Neural progenitor cell (in vitro differentiated cells): ENCODE measurements at regions not wholly inside any gene's neighbourhood (a gene's known extent, or its start where the extent isn't known, plus 50 kb on each side); places are given as distances from the start of the nearest gene placed in this dataset.

Source experiments
- DNase-seq: peaks from one replicate; pipeline ENCODE4 v3.0.0-alpha.2; 2016; ENCODE audit warnings: low spot score
- H2AFZ ChIP-seq: fragments of 200-600 bp; sonication (generic); replicated peaks from 2 replicates; pipeline ENCODE4 v1.6.1; 2016; ENCODE audit warnings: antibody characterized with exemption
- H3F3A ChIP-seq: fragments of 200-600 bp; sonication (generic); 2 replicates; pipeline ENCODE4 v1.6.1; 2016; ENCODE audit warnings: antibody characterized with exemption, low read depth
- H3K27ac ChIP-seq: fragments of 200-600 bp; sonication (generic); 2 replicates; pipeline ENCODE4 v1.5.1; 2016; ENCODE audit warnings: mild to moderate bottlenecking
- H3K27me3 ChIP-seq: fragments of 200-600 bp; sonication (generic); 2 replicates; pipeline ENCODE4 v1.6.1; 2016; ENCODE audit warnings: mild to moderate bottlenecking, moderate library complexity
- H3K36me3 ChIP-seq: fragments of 200-600 bp; sonication (generic); 2 replicates; pipeline ENCODE4 v1.5.1; 2016
- H3K4me1 ChIP-seq: fragments of 200-600 bp; sonication (generic); 2 replicates; pipeline ENCODE4 v1.6.1; 2016; ENCODE audit warnings: mixed run types
- H3K4me2 ChIP-seq: fragments of 200-600 bp; sonication (generic); 2 replicates; pipeline ENCODE4 v1.6.1; 2016
- H3K4me3 ChIP-seq: fragments of 200-600 bp; sonication (generic); 2 replicates; pipeline ENCODE4 v1.5.1; 2016
- H3K79me2 ChIP-seq: fragments of 200-600 bp; sonication (generic); 2 replicates; pipeline ENCODE4 v1.6.1; 2016; ENCODE audit warnings: low read depth
- H3K9ac ChIP-seq: fragments of 200-600 bp; sonication (generic); 2 replicates; pipeline ENCODE4 v1.6.1; 2016
- H3K9me3 ChIP-seq: fragments of 200-600 bp; sonication (generic); 2 replicates; pipeline ENCODE4 v1.5.1; 2016; ENCODE audit warnings: low read depth
- H4K20me1 ChIP-seq: fragments of 200-600 bp; sonication (generic); 2 replicates; pipeline ENCODE4 v1.6.1; 2016; ENCODE audit warnings: low read depth
- H3K27ac Mint-ChIP-seq: 3 replicates; pipeline ENCODE4 v1.8.0; 2021; ENCODE audit warnings: mixed read lengths
- H3K27me3 Mint-ChIP-seq: 2 replicates; pipeline ENCODE4 v1.8.0; 2022; ENCODE audit warnings: low read depth, mild to moderate bottlenecking, inconsistent platforms, moderate library complexity, mixed read lengths; ENCODE audit not compliant: insufficient read depth
- H3K36me3 Mint-ChIP-seq: 3 replicates; pipeline ENCODE4 v1.8.0; 2021; ENCODE audit warnings: mixed read lengths
- H3K4me1 Mint-ChIP-seq: 3 replicates; pipeline ENCODE4 v1.8.0; 2021; ENCODE audit warnings: mixed read lengths
- H3K4me3 Mint-ChIP-seq: 3 replicates; pipeline ENCODE4 v1.8.0; 2021; ENCODE audit warnings: mild to moderate bottlenecking, moderate library complexity, mixed read lengths
- H3K9me3 Mint-ChIP-seq: 3 replicates; pipeline ENCODE4 v1.8.0; 2020; ENCODE audit warnings: mixed read lengths
- CTCF ChIP-seq: fragments of 200-600 bp; sonication (generic); IDR thresholded peaks from 2 replicates; pipeline ENCODE4 v1.5.1; 2017; ENCODE audit warnings: antibody characterized with exemption, mild to moderate bottlenecking
- EZH2 ChIP-seq: fragments of 200-600 bp; sonication (generic); IDR thresholded peaks from 2 replicates; pipeline ENCODE4 v1.6.1; 2017; ENCODE audit warnings: antibody characterized with exemption, mild to moderate bottlenecking, moderate library complexity
- EZH2phosphoT487 ChIP-seq: fragments of 200-600 bp; sonication (generic); IDR thresholded peaks from 2 replicates; pipeline ENCODE4 v1.6.1; 2017; ENCODE audit warnings: antibody characterized with exemption

GRCh38 chr5:84680908-84681307, 296.2 kb upstream of the EDIL3 start:
- TF ChIP-seq CTCF (no peak), EZH2phosphoT487 (no peak), EZH2 (no peak)
- H3F3A ChIP-seq: no peaks in the 10 kb centered on the region
- H3K36me3 ChIP-seq: no peaks in the 10 kb centered on the region
- Mint-ChIP-seq H3K36me3 (no peaks in the 10 kb centered on the region), H3K9me3 (no peaks in the 10 kb centered on the region), H3K4me1 (no peaks in the 10 kb centered on the region), H3K27ac (no peak overlapping the region), H3K27me3 (no peaks in the 10 kb centered on the region), H3K4me3 (no peak overlapping the region)
- no peaks in the 10 kb centered on the region for H3K79me2 ChIP-seq
- H2AFZ ChIP-seq: no peak overlapping the region
- H3K9me3 ChIP-seq: no peaks in the 10 kb centered on the region
- no peak overlapping the region for H3K27ac ChIP-seq
- no peak overlapping the region for H3K4me2 ChIP-seq
- no peak overlapping the region for H3K4me3 ChIP-seq
- H3K4me1 ChIP-seq: no peaks in the 10 kb centered on the region
- DNase-seq: no peak
- H3K27me3 ChIP-seq: no peaks in the 10 kb centered on the region
- H4K20me1 ChIP-seq: no peaks in the 10 kb centered on the region
- no peak overlapping the region for H3K9ac ChIP-seq

- TF ChIP-seq EZH2 (no peak), CTCF (no peak), EZH2phosphoT487 (no peak)
- Histone ChIP-seq H3K9me3 (no peaks in the 10 kb centered on the region), H3K36me3 (no peaks in the 10 kb centered on the region), H3K4me1 (no peaks in the 10 kb centered on the region), H3K79me2 (no peaks in the 10 kb centered on the region), H4K20me1 (no peaks in the 10 kb centered on the region), H3K27ac (no peak overlapping the region), H3K9ac (no peak overlapping the region), H3K4me3 (no peak overlapping the region), H2AFZ (no peak overlapping the region), H3K4me2 (no peak overlapping the region), H3F3A (no peaks in the 10 kb centered on the region), H3K27me3 (no peaks in the 10 kb centered on the region)
- peaks cover 2% of the 10 kb centered on the region for H3K27me3 Mint-ChIP-seq
- DNase-seq: no peak
- no peaks in the 10 kb centered on the region for H3K4me1 Mint-ChIP-seq
- H3K4me3 Mint-ChIP-seq: no peak overlapping the region
- peaks cover 13% of the 10 kb centered on the region for H3K9me3 Mint-ChIP-seq
- no peak overlapping the region for H3K27ac Mint-ChIP-seq
- H3K36me3 Mint-ChIP-seq: no peaks in the 10 kb centered on the region
Observed at GRCh38 chr5:84673785-84674184, 289.1 kb upstream of the EDIL3 start.

- no peaks in the 10 kb centered on the region for H3K4me1 Mint-ChIP-seq
- no peaks in the 10 kb centered on the region for H3F3A ChIP-seq
- H3K9me3 ChIP-seq: no peaks in the 10 kb centered on the region
Observed at GRCh38 chr5:84667576-84667975, 282.9 kb upstream of the EDIL3 start.

More at GRCh38 chr5:84667576-84667975, 282.9 kb upstream of the EDIL3 start:
- H3K36me3 ChIP-seq: no peaks in the 10 kb centered on the region
- Mint-ChIP-seq H3K9me3 (peaks cover 16% of the 10 kb centered on the region), H3K36me3 (no peaks in the 10 kb centered on the region), H3K27me3 (peaks cover 2% of the 10 kb centered on the region), H3K4me3 (no peak overlapping the region), H3K27ac (no peak overlapping the region)
- no peak for TF ChIP-seq EZH2phosphoT487
- no peak for TF ChIP-seq EZH2
- no peak for TF ChIP-seq CTCF
- no peak overlapping the region for H3K4me3 ChIP-seq
- H4K20me1 ChIP-seq: no peaks in the 10 kb centered on the region
- no peaks in the 10 kb centered on the region for H3K4me1 ChIP-seq
- H3K9ac ChIP-seq: no peak overlapping the region
- H3K27me3 ChIP-seq: no peaks in the 10 kb centered on the region
- H2AFZ ChIP-seq: no peak overlapping the region
- DNase-seq: no peak
- no peaks in the 10 kb centered on the region for H3K79me2 ChIP-seq
- no peak overlapping the region for H3K27ac ChIP-seq
- H3K4me2 ChIP-seq: no peak overlapping the region
